ENCODE measurements at regions not wholly inside any gene's neighbourhood (a gene's known extent, or its start where the extent isn't known, plus 50 kb on each side); places are given as distances from the start of the nearest gene placed in this dataset.

DNA sequence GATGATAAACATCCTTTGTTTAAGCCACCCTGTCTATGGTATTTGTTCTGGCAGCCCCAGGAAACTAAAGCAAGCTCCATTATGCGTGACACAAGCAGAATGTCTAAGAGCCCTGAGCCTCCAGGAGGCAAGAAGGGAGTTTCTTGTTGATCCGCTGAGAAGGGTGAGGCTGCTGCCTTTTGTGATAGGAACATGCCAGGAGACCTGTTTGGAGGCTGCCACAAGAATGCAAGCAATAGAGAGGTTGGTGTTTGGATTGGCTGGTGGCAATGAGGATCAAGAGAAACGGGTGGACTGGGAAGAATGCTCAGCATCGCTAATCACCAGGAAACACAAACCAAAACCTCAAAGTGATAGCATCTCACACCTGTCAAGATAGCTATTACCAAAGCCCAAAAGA lies 104.8 kb downstream of the ASB7 start:
- Histone ChIP-seq H3K9me3 (no peaks in the 10 kb centered on the region), H3K36me3 (no peaks in the 10 kb centered on the region), H3K4me1 (ENCODE audit: control insufficient read depth in 1 of 2, insufficient read depth in 1 of 2, low read depth in 1 of 2, low read length in 1 of 2) (no peaks in the 10 kb centered on the region), H3K4me3 (ENCODE audit: low read depth in 1 of 2, low read length in 1 of 2) (no peak overlapping the region), H3K27me3 (peaks cover 10% of the 10 kb centered on the region), H3K27ac (no peak overlapping the region)
- TF ChIP-seq, protein P1, sequence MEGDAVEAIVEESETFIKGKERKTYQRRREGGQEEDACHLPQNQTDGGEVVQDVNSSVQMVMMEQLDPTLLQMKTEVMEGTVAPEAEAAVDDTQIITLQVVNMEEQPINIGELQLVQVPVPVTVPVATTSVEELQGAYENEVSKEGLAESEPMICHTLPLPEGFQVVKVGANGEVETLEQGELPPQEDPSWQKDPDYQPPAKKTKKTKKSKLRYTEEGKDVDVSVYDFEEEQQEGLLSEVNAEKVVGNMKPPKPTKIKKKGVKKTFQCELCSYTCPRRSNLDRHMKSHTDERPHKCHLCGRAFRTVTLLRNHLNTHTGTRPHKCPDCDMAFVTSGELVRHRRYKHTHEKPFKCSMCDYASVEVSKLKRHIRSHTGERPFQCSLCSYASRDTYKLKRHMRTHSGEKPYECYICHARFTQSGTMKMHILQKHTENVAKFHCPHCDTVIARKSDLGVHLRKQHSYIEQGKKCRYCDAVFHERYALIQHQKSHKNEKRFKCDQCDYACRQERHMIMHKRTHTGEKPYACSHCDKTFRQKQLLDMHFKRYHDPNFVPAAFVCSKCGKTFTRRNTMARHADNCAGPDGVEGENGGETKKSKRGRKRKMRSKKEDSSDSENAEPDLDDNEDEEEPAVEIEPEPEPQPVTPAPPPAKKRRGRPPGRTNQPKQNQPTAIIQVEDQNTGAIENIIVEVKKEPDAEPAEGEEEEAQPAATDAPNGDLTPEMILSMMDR (IDR thresholded peaks at IDR 0.05), result no peak

DNA sequence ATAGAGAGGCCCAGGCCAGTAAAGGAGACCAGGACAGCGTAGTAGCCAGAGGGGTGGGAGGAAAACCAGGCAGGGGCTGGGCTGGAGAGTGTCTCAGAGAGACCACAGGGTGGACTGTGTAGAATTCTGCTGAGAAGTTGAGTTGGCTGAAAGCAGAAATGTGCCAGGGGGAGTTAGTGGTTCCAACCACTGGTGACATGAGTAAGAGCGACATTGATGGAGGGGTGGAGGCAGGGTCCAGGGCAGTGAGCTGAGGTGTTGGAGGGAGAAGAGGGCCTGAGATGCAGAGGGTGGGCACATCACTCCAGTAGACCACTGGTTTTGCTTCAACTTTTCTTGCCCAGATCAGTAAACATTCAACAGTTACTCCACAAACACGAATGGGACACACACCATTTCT lies 106.5 kb downstream of the ASB7 start:
- Histone ChIP-seq H3K9me3 (no peaks in the 10 kb centered on the region), H3K27ac (no peak overlapping the region), H3K36me3 (no peaks in the 10 kb centered on the region), H3K4me3 (ENCODE audit: low read depth in 1 of 2, low read length in 1 of 2) (no peak overlapping the region), H3K27me3 (peaks cover 5% of the 10 kb centered on the region), H3K4me1 (ENCODE audit: control insufficient read depth in 1 of 2, insufficient read depth in 1 of 2, low read depth in 1 of 2, low read length in 1 of 2) (no peaks in the 10 kb centered on the region)
- TF ChIP-seq, protein P1 (IDR thresholded peaks at IDR 0.05), result no peak

DNA sequence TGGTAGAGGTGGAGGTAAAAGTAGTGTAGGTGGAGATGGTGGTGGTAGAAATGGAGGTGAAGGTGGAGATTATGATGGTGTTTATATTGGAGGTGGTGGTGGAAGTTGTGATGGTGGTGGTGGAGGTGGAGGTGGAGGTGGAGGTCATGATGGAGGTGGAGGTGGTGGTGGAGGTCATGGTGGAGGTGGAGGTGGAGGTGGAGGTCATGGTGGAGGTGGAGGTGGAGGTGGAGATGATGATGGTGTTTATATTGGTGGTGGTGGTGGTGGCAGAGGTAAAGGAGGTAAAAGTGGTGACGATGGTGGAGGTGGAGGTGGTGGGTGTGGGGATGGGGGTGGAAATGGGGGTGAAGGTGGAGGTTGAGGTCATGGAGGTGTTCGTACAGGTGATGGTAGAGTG lies 107.8 kb downstream of the ASB7 start:
- Histone ChIP-seq H3K4me1 (ENCODE audit: control insufficient read depth in 1 of 2, insufficient read depth in 1 of 2, low read depth in 1 of 2, low read length in 1 of 2) (no peaks in the 10 kb centered on the region), H3K27me3 (peaks cover 5% of the 10 kb centered on the region), H3K4me3 (ENCODE audit: low read depth in 1 of 2, low read length in 1 of 2) (no peak overlapping the region), H3K36me3 (no peaks in the 10 kb centered on the region), H3K9me3 (no peaks in the 10 kb centered on the region), H3K27ac (no peak overlapping the region)
- TF ChIP-seq, protein P1 (IDR thresholded peaks at IDR 0.05), result no peak

DNA sequence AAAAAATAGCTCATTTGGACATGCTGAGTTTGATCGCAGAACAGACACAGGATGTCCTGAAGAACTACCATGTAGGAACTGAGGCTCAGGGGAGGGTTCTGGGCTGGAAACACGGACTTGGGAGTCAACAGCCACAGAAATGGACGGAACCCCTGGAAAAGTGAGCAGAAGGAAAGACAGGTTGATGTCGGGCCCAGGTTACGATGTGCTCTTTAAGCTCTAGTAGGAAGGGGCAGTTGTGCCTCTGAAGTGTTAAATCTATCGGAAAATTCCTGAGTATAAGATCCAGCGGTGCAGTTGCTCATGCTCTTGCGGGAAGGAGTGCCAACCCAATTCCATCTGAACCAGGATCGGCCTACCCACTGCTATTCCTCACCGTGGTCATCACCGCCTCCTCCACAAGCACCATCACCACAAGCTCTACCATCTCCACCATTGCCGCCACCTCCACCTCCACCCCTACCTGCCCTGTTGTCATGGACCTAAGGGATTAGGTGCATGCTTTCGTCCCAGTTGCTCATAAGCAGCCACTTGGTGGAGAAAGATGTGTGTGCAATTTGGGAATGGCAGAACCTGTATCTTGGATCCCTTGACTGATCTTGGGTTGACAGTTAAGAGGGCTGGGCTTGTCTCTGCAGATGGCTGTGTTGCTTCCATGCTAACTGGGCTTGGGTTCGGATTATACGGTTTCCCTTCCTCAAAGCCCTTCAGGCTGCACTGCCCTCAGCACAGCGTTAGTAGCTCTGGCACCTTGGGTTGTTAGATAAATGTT lies 108.5 kb downstream of the ASB7 start:
- peaks cover 5% of the 10 kb centered on the region for H3K27me3 ChIP-seq
- no peaks in the 10 kb centered on the region for H3K36me3 ChIP-seq
- no peaks in the 10 kb centered on the region for H3K9me3 ChIP-seq
- H3K27ac ChIP-seq, result no peak overlapping the region
- no peaks in the 10 kb centered on the region for H3K4me1 ChIP-seq (ENCODE audit: control insufficient read depth in 1 of 2, insufficient read depth in 1 of 2, low read depth in 1 of 2, low read length in 1 of 2)
- TF ChIP-seq, protein P1 (IDR thresholded peaks at IDR 0.05), result no peak
- no peak overlapping the region for H3K4me3 ChIP-seq (ENCODE audit: low read depth in 1 of 2, low read length in 1 of 2)

DNA sequence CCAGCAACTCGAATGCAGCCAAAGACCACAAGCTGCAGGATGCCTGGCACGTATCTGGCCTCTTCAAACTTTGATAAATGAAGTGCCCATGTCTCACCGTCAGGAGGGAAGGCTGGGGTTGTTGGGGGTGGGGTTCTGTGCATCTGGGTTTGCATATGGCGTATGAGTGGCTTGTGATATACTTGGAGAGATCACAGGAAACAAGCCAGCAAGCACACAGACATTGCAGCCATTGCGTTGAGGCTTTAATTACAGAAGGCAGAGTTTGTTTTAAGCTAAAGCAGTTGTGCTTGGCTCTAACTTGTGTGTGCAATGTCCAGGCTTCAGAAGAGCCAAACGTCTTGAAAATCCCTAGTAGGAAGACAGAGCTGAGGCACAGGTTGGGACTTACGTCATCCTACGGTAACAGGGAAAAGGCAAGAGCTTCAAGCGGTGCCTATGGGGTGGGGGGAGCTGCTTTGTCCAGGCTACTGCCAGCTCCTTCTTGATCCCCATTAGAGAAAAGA lies 109.2 kb downstream of the ASB7 start:
- no peaks in the 10 kb centered on the region for H3K36me3 ChIP-seq
- H3K27me3 ChIP-seq, result peaks cover 5% of the 10 kb centered on the region
- H3K9me3 ChIP-seq, result no peaks in the 10 kb centered on the region
- H3K4me3 ChIP-seq (ENCODE audit: low read depth in 1 of 2, low read length in 1 of 2), result no peak overlapping the region
- TF ChIP-seq, protein P1 (IDR thresholded peaks at IDR 0.05), result no peak
- no peaks in the 10 kb centered on the region for H3K4me1 ChIP-seq (ENCODE audit: control insufficient read depth in 1 of 2, insufficient read depth in 1 of 2, low read depth in 1 of 2, low read length in 1 of 2)
- H3K27ac ChIP-seq, result no peak overlapping the region

Data from neutrophil (primary cell).